GM18868 (cell line): ENCODE measurements at regions not wholly inside any gene's neighbourhood (a gene's known extent, or its start where the extent isn't known, plus 50 kb on each side); places are given as distances from the start of the nearest gene placed in this dataset.
"Not testable (repeated sequence)": the region's sequence is repeated elsewhere in the genome, so short reads cannot be mapped to it uniquely, and the experiment has no call there.

ENCODE experiments used
- ATAC-seq: cut with Tn5 transposase; IDR thresholded peaks from one replicate; pipeline ENCODE4 v1.9.1; 2021; ENCODE audit warnings: mild to moderate bottlenecking, moderate library complexity; ENCODE audit not compliant: unreplicated experiment

DNA sequence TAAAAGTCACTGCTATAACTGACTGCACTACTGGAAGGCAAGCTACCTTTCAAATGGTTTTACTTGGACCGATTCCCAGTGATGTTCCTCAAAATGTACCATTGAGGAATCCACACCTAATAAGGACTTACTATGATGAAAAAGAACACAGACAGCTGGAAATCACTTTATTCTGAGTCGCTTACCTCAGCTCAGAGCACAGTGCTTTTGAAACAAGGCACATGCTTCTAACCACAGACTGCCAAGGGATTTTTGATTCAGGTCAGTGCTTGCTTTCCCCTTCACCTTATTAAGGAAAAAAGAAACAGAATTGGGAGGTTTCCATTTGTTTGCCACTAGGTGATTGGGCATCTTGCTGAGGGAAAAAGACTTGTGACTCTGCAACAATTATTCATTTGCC lies 707.5 kb upstream of the FSHR start:
- no peak for ATAC-seq

DNA sequence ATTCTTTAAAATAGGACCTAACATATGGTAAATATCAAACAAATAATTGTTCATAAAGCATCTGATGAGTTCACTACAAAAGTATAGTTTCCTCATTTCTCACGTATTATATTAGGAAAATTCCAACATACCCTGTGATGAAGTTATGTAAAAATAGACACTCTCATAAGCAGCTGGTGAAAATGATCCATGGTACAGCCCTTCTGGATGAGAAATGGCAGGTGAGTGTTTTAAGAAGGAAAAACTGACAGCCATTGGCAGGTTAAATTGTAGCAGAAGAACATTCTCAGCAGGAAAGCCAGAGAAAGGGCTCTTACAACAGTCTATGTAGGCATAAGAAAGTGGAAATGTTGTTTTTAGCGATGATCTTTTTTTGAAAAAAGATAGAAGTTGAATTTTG lies 706.5 kb upstream of the FSHR start:
- no peak for ATAC-seq

DNA sequence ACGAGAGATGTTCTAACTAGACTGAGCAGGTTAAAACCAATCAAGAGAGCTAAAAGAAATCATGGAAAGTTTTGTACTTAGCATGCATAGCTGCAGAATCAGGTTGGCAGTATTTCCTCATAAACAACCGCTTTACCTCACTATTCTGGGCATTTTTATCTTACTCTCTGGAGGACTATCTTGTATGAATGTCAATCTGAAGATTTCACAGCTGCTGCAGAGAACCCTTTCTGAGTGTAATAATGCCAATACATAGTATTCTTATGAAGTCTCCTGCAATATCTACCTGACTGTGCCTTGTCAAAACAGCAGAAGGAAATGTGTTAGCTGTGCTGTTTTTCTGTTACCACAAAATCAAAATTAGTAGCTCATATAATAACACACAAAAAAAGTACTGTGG lies 705.9 kb upstream of the FSHR start:
- ATAC-seq: no peak

DNA sequence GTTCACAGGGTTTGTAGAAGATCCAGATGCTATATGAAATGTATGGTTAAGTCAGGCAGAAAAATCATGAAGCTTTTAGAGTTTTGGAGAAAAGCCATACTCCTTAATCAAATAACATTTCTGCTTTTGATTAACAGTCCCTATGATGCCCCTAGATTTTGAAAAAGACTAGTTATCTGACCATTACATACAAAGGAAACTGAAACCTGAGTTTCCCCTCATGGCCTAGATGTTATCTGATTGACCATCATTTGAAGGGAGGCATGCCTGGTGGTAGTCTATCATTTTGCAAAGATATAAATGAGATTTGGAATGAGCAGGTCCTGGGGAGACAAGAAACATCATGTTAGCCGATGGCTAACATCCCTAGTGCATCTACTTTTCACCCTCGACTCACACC lies 704.3 kb upstream of the FSHR start:
- ATAC-seq: no peak

DNA sequence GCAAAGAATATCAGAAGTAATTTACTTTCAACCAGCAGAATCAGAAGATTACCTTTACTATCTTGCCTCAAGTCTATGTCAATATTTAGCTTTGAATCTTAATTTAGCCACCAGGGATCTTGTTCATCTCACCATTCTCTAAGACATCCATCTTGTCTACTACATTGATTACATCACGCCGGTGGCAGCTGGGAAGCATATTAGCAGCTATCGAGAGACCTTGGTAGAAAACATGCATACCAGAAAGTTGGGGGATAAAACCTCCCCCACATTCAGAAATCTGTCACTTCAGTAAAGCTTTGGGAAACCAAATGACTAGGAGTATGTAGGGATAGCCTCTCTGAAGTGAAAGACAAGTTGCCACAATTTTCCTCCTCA lies 703.8 kb upstream of the FSHR start:
- no peak for ATAC-seq

DNA sequence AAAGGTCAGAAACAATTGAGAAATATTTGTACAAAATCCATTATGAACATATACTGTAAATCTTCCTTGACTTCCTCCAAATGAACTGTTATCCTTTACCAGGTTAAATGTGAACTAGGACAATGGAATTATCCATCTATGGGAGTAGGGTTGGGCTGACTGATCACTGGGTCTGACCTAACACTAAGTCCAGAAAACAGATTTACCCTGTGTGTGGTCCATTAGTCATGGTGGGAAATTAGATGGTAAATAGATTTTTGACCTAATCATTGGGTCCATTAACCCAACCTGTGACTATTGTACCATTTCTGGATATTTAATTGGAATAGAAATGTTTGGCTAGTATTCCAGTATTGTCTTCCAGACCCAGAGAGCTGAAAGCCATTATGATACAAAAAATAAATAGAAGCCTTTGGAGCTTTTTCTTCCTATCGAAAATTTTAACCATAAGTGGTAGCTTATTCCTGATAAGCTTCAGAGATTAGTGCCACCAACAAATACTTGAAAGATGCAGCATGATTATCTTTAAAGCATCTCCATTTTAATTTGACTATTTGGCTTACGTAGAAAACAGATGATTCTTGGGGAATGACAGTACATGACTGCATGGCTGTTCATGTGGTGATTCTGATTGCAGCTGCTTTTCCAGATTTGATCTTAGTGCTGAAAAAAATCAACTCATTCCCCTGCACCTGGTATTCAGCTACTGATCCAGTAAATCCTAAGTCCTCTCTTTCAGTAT lies 703.2 kb upstream of the FSHR start:
- ATAC-seq: no peak

DNA sequence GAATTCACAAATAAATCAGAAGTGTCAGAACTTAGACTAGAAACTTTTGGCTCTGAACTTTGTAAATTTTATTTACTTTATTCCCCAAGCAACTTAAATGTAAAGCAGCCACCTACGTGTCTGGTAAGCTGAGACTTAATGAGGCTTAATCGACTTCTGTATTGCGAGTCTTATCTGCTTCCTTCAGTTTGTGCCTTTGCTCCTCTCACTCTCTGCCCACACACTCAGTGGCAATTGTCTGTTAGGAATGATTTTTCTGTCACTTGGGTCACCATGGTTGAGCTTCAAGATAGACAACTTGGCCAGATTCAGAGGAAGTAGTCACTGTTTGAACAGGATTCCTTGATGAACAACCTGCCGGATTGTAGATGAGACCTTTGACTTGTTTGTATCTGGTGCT lies 691.4 kb upstream of the FSHR start:
- no peak for ATAC-seq

DNA sequence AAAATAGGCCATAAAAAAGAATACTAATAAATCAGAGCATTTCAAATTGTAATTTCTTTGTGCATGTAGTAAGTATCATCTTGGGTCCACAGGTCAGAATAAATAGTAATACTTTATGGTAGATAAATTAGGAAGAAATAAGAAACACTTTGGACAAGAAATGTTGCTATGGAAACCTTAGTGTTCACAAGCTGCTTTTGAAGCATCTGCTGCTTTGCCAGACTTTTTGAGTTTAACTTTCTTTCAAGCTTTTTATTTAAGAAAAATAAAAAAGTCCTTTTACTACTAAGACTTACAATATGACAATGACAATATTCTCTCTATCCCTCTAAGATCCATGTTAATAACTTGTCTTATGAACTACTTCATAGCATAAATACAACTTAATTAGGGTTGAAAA lies 690.7 kb upstream of the FSHR start:
- no peak for ATAC-seq

DNA sequence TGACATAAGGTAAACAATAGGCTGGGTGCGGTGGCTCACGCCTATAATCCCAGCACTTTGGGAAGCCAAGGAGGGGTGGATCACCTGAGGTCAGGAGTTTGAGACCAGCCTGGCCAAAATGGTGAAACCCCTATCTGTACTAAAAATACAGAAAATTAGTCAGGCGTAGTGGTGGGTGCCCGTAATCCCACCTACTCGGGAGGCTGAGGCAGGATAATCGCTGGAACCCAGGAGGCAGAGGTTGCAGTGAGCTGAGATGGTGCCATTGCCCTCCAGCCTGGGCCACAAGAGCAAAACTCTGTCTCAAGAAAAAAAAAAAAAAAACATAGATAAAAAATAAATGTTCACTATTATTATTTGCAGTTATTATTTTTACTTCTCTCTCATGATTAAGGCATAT lies 689.8 kb upstream of the FSHR start:
- not testable (repeated sequence) for ATAC-seq

DNA sequence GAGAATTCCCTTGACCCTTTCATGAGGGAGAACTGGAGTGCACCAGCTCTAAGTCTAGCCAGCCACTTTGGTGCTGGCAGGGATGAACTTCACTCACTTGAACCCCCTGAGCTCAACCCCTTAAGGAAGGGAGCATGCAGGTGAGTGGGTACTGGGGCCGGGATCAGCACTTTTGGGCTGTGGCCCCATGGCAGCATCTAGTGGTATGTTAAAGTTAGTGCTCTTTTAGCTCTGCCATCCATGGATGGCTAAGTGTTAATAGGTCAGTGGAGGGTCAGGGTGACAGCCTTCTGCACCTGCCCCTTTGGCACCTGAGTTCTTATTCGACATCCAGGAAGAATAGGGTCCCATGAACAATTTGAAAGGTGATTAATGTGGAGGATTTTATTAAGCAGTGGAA lies 689.0 kb upstream of the FSHR start:
- no peak for ATAC-seq

DNA sequence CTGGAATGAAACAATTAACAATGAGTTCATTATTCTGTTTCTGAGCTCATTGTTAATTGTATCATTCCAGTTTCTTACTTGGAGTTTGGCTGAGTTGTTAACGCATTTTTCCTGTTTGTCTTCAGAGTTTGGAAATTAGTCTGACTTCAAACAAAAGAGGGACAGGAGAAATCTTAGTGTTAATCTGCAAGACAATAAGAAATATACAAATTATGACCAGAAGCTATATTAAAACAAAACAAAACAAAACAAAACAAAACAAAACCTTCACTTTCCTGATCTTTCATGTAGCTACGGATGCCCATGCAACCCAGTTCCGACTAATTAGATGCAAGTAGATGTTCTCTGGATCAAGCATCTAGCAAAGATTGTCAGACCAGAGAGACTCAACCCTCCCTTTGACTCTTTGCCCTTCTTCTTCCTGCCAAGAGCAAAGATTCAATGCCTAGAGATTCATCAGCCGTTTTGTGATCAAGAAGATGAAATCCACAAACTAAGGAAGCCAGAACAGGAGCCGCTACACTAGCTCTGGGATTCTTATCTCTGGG lies 686.2 kb upstream of the FSHR start:
- no peak for ATAC-seq

DNA sequence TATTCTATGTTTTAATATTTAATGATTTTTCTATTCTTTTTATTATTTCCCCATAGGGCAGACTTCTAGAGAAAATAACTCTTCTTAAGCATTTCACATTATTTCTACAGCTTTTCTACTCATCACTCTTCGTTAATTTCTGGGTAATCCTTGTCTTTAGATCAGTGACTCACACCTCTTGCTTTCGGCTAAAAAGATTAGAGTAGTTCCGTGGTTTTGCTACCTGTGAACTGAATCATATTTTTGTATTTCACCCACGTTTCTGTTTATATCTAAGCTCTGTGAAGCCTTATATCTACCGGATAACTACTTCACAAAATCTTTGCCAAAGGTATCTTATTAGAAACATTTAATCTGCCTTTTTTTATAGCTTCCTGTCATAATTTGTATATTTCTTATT lies 685.5 kb upstream of the FSHR start:
- ATAC-seq: no peak

DNA sequence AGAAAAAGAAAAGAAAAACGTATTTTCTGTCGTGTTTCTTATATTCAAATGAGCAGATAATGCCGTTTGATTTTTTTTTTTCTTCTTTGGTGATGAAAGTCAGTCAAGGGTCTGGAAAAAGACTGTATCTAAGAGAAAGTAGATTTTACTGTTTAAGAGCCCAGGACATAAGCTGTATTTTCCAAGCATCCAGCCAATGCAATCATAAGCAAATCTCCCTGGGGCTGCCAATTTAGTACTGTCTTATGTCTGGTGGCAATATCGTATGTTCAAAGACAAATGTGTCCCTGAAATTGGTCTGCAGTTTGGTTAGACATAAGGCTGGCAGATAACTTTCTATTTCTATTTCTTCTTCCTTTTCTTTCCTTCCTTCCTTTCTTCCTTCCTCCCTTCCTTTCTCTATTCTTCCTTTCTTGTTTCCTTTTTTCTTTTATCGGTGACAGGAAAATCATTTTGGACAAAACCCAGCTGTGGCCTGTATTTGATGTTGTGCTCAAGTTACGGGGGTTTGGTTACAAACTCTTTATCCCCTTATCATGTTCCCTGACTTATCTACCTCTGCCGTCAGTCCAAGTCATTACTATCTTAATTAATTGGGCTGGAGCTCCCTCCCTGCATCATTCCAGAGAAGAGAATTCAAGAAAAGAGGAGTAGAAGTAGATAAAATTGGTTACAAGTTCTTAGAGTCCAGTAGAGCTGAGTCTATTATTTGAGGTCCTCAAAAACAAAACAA lies 683.4 kb upstream of the FSHR start:
- no peak for ATAC-seq

DNA sequence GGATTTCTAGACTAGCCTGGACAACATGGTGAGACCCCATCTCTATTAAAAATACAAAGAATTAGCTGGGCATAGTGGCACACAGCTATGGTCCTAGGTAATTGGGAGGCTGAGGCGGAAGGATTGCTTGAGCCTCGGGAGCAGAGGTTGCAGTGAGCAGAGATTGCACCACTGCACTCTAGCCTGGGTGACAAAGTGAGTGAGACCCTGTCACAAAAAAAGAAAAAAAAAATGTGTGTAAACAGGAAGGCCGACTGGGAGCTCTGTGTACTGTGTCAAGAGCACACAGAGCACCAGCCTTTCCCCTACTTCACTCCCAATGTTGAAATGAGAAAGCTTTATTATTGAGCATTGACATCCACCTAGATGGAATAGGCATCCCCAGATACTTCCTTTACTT lies 681.7 kb upstream of the FSHR start:
- no peak for ATAC-seq

DNA sequence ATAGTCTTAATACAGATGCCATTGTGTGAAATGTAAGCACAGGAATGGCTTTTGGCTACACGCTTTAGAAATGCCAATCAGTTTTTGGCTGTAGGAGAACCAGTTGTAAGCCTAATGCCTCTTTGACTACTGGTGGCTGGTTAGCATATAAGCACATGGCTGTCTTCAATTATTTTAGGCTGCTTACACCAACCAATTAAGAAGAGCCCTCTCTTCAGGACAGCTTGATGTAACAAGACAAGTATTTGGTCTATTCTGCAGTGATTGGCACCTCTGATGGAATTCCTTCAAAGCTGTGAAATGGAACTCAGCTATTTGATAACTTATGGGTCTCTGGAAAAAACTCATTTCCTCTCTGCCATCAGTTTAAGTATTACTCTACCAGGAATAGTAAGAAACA lies 680.1 kb upstream of the FSHR start:
- ATAC-seq: no peak

DNA sequence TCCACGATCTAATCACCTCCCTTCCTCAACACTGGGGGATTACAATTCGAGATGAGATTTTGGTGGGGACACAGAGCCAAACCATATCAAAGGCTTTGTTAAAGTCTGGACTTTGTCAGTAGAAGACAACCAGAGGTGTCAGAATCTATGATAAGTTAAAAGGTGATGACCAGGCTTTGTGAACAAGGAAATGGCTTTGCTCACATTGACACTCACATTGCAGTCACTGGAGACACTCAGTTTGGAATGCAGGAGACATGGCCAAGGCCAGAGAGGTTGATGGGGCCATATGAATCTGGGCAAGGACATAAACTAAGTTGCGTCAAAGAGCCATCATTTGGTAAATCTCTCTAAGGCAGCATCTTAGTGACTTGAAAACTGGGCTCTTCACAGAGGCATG lies 678.2 kb upstream of the FSHR start:
- ATAC-seq: no peak

DNA sequence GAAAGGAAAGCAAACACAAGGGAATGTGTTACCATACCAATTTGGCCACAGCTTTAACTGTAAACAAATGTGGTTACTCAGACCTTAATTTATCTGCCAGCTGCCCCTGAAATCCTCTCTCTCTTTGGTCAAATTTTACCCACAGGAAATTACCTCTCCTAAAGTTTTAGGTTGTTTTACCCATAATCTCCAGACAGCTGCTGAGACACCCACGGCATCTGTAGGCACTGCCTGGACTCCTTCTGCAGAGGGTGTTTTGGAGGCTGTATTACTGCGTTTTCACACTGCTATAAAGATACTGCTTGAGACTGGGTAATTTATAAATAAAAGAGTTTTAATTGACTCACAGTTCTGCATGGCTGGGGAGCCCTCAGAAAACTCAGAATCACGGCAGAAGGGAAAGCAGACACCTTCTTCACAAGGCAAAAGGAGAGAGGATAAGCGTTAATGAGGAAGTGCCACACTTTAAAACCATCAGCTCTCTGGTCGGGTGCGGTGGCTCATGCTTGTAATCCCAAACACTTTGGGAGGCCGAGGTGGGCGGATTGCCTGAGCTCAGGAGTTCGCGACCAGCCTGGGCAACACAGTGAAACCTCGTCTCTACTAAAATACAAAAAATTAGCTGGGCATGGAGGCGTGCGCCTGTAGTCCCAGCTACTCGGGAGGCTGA lies 677.5 kb upstream of the FSHR start:
- ATAC-seq: no peak

DNA sequence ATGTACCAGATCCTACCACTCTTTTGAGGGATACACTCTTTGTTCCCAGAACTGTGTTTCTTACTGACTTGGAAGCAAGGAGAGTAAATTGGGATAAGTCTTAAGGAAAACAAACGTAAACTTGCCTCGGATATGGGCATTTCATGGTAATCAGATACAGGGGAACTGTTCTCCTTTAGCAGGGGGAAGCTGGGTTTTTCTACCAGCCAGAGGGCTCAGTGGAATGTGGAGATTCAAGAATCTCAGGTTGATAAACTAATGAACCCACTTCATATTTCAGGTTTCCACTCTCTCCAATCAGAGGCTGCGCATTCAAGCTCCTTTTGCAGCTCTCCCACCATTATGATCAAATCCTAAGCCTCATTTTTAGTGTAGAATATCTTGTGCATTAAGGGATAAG lies 676.5 kb upstream of the FSHR start:
- no peak for ATAC-seq

DNA sequence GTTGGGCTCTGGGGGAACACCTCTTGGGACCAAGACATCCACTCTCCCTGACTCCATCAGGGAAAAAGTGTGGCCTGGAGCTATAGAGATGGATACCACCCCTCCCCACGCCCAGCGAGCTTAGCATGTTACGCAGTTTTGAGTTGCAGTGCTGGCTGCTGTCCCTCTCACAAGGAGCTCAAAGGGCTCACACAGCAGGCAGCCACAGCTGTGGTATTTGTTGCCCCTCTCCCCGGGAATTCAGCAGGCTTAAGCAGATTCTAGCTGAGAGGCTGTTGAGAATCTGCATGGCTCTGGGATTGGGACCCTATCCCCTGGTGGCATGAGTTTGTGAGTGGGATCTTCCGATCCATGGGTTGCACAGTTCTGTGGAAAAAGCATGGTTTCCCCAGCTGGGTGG lies 673.1 kb upstream of the FSHR start:
- ATAC-seq: no peak

DNA sequence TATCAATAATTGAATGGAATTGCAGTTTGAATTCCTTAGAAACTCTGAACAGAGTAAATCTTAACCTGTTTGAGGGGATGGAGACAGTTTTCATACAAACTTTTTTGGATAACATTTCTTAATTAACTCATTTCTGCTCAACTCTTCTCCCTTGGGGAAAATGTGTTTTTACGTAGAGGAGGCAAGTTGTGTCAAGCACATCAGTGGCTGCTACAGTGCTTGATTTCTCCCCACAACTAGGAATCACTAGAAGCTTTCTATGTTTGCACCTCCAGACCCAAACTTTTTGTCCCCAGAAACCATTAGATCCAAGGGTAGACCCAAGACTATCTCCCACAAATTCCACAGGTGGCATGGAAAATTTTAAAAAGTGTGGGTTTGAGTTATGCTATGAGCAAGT lies 658.9 kb upstream of the FSHR start:
- ATAC-seq: no peak

DNA sequence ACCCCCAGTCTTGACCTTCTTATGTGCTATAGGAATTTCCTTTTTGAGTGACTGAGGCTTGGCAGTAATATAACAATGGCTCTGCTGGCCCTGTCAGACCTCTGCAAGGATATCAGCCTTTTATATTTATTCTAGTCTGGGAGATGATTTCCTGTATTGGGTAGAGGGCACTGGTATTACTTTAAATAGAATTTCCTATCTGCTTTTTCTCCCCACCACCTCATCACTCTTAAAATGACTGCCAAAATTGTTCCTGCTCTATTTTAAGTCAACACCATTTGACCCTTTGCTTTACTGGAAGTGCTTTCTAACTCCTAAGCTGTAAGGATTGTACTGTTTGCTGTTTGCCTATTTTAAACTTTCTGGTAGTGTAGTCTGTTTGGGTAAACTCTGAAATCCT lies 658.4 kb upstream of the FSHR start:
- no peak for ATAC-seq

DNA sequence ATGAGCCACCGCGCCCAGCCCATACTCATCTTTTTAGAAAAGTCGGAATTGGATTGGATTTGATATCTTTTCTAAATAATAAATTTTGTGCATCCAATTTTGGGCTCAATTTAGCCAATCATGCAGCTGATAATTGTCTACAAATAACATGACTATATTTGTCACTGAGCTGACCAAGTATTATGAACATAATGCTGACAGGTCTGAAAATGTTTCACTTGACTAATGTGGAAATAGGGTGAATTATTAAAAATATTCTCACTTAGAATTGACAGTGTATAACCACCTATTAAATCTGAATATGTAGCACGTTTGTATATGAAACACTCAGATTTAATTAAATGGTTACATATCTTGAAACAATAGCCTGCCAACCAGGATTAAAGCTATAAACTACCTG lies 657.2 kb upstream of the FSHR start:
- ATAC-seq: no peak
